AG04449 (cell line): ENCODE measurements at regions not wholly inside any gene's neighbourhood (a gene's known extent, or its start where the extent isn't known, plus 50 kb on each side); places are given as distances from the start of the nearest gene placed in this dataset.
"Not testable (repeated sequence)": the region's sequence is repeated elsewhere in the genome, so short reads cannot be mapped to it uniquely, and the experiment has no call there.

ENCODE experiments used
- CTCF ChIA-PET: fragments of 350-600 bp; formaldehyde crosslinking; extraction: SDS; loops from one replicate; lab custom pipeline; 2021; ENCODE audit warnings: antibody characterized with exemption; lab: Yijun Ruan, JAX
- POLR2A ChIA-PET: fragments of 400-600, 350-600 bp; formaldehyde crosslinking; extraction: SDS; loops from one replicate; lab custom pipeline; 2020; ENCODE audit warnings: antibody characterized with exemption, inconsistent platforms; lab: Yijun Ruan, JAX
- DNase-seq: peaks from one replicate; pipeline ENCODE4 v3.0.0-alpha.2; 2010; ENCODE audit warnings: low read depth, low spot score
- H3K4me3 ChIP-seq: 2 replicates; pipeline ENCODE4 v1.5.1; 2011; ENCODE audit warnings: low read depth, mild to moderate bottlenecking, control low read depth, low read length
- TF ChIP-seq, protein P1 (sequence below): IDR thresholded peaks from one replicate; pipeline ENCODE4 v1.5.1; 2011; ENCODE audit warnings: mild to moderate bottlenecking, moderate library complexity, low read length, control low read depth, inconsistent platforms; ENCODE audit not compliant: insufficient read depth; ENCODE audit errors: missing control alignments

DNA sequence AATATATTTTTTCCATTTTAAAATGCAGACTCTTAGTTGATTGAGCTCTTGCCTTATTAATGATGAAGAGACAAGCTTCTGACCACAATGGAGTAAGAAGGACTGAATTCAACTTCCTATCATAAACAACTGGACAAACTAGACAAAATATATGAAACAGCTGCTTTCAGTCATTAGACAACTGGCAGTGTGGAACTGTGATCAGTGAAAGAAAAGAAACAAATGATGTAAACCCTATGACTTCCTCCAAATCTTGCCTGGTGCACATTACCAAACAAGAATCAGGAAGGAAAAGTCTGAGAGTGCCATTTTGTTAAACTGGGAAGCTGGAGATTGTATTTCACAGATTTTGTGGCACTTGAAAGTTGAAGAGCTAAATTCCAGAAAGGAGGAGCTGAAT is 154.7 kb upstream of the ATXN7L3B start:
- ChIA-PET CTCF (no interaction called here), POLR2A (no interaction called here)
- H3K4me3 ChIP-seq = no peak overlapping the region
- TF ChIP-seq, protein P1, sequence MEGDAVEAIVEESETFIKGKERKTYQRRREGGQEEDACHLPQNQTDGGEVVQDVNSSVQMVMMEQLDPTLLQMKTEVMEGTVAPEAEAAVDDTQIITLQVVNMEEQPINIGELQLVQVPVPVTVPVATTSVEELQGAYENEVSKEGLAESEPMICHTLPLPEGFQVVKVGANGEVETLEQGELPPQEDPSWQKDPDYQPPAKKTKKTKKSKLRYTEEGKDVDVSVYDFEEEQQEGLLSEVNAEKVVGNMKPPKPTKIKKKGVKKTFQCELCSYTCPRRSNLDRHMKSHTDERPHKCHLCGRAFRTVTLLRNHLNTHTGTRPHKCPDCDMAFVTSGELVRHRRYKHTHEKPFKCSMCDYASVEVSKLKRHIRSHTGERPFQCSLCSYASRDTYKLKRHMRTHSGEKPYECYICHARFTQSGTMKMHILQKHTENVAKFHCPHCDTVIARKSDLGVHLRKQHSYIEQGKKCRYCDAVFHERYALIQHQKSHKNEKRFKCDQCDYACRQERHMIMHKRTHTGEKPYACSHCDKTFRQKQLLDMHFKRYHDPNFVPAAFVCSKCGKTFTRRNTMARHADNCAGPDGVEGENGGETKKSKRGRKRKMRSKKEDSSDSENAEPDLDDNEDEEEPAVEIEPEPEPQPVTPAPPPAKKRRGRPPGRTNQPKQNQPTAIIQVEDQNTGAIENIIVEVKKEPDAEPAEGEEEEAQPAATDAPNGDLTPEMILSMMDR = no peak
- DNase-seq = no peak

DNA sequence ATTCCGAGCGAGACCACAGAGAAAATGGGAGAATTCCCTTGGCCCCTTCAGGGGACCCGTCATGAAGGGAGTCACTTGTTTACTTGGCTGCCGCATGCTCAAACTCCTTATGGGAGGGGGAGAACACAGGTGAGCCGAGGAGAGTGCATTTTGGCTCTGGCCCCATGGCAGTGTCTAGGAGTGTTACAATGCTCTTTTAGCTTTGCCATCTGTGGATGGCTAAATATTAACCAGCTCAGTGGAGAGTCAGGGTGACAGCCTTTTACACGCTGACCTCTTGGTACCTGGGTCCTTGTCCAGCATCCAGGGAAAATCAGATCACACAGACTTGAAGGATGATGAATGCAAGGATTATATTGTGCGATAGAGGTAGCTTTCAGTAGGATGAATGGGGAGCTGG is 146.4 kb upstream of the ATXN7L3B start:
- ChIA-PET POLR2A (no interaction called here), CTCF (no interaction called here)
- TF ChIP-seq, protein P1 = no peak
- H3K4me3 ChIP-seq = no peak overlapping the region
- DNase-seq = no peak

DNA sequence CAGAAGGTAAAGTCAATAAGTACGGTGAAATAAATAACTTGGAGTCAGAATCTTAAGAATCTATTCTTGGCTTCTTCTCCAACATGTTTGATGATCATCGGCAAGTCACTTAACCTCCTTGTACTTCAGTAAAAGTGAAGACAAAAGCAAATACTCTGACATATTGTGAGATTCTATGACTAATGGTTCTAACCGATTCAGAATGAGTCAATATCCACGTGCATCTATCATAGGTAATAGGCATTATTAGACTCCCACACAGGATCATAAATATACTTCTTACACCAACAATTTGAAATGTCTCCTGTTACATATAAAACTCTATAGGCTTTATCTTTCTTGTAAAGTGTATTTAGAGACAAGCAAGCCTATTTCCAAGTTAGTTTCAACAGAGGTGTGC is 144.4 kb upstream of the ATXN7L3B start:
- TF ChIP-seq, protein P1 = no peak
- DNase-seq = no peak
- no peak overlapping the region for H3K4me3 ChIP-seq
- ChIA-PET POLR2A (no interaction called here), CTCF (no interaction called here)

DNA sequence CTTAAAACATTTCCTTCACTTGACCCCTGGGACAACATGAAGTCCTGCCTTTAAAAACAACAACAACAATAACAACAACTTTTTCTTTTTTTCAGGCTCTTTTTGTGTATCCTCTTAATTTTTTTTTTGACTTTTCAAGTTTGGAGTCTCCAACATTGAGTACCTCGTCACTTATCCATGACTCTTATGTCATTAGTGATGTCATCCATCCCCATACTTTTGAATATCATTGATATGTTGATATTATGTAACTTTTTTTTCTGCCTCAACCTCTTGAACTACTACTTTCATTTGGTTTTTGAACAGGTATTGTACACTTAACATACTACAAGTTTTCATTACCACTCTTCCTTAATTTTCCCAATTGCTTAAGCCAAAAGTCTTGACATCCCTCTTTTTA is 143.0 kb upstream of the ATXN7L3B start:
- DNase-seq = no peak
- H3K4me3 ChIP-seq = no peak overlapping the region
- CTCF ChIA-PET = interaction anchor here (1.1 kb wide), 1 partner anchor 21 kb away, joined by 3 read pairs; no protein-coding TSS in a partner anchor
- TF ChIP-seq, protein P1 = no peak
- POLR2A ChIA-PET = no interaction called here

DNA sequence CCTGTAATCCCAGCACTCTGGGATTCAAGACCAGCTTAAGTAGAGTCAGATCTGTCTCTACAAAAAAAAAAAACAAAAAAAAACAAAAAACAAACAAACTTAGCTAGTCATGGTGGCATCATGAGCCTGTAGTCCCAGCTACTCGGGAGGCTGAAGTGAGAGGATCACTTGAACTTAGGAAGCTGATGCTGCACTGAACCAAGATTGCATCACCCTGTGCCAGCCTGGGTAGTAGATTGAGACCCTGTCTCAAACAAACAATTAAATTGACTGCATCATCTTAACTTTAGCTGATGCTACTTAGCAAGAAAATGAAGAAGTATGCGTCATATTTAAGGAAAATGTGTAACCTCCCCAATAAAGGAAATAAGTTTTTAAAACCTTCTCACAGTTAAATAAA is 136.6 kb upstream of the ATXN7L3B start:
- CTCF ChIA-PET = interaction anchor here (1.1 kb wide), 1 partner anchor 13 kb away, joined by 4 read pairs; no protein-coding TSS in a partner anchor
- no peak overlapping the region for H3K4me3 ChIP-seq
- TF ChIP-seq, protein P1 = no peak
- POLR2A ChIA-PET = no interaction called here
- no peak for DNase-seq

DNA sequence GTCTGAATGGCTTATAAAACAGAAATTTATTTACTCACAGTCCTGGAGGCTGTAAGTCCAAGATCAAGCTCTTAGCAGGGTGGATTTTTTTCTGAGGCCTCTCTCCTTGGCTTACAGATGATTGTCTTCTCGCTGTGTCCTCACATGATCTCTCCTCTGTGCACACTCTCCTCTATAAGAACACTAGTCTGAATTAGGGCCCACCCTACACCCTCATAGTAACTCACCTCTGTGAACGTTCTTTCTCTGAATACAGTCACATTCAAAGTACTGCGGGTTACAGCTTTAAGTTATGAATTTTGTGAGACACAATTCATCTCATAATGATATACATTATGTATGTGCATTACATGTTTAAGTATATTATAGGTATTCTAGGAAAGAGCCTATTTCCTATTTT is 135.7 kb upstream of the ATXN7L3B start:
- CTCF ChIA-PET = interaction anchor here (1.1 kb wide), 1 partner anchor 13 kb away, joined by 4 read pairs; no protein-coding TSS in a partner anchor
- TF ChIP-seq, protein P1 = no peak
- POLR2A ChIA-PET = no interaction called here
- DNase-seq = no peak
- H3K4me3 ChIP-seq = no peak overlapping the region

DNA sequence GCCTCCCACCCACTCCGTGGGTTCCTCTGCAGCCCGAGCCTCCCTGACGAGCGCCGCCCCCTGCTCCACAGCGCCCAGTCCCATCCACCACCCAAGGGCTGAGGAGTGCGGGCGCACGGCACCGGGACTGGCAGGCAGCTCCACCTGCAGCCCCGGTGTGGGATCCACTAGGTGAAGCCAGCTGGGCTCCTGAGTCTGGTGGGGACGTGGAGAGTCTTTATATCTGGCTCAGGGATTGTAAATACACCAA is 134.5 kb upstream of the ATXN7L3B start:
- DNase-seq, POLR2A ChIA-PET, CTCF ChIA-PET, H3K4me3 ChIP-seq: not testable (repeated sequence)
